ENCODE measurements at regions not wholly inside any gene's neighbourhood (a gene's known extent, or its start where the extent isn't known, plus 50 kb on each side); places are given as distances from the start of the nearest gene placed in this dataset.

GRCh38 chrX:82649645-82650044 is 858.4 kb upstream of the POU3F4 start:
- ChIA-PET POLR2A (no interaction called here), CTCF (no interaction called here), RAD21 (ENCODE audit: unreplicated experiment) (no interaction called here), SMC1A (ENCODE audit: uncharacterized antibody, unreplicated experiment) (no interaction called here)
- Histone ChIP-seq H3K4me1 (ENCODE audit: control insufficient read depth, insufficient read depth, low read length) (no peaks in the 10 kb centered on the region), H3K9ac (ENCODE audit: control insufficient read depth, insufficient read depth, low read length) (no peak overlapping the region), H4K20me1 (ENCODE audit: control insufficient read depth, insufficient read depth) (no peaks in the 10 kb centered on the region), H3K79me2 (ENCODE audit: control insufficient read depth, insufficient read depth, low read length) (no peaks in the 10 kb centered on the region), H3K9me3 (replicated peaks; ENCODE audit: control insufficient read depth, insufficient read depth, low read length) (no peaks in the 10 kb centered on the region), H3K36me3 (ENCODE audit: control insufficient read depth in 2 of 2, insufficient read depth in 2 of 2, low read length in 1 of 2) (no peaks in the 10 kb centered on the region), H3K27me3 (replicated peaks in 1 of 2; ENCODE audit: control insufficient read depth in 2 of 2, insufficient read depth in 2 of 2, low read length in 1 of 2) (no peaks in the 10 kb centered on the region), H3K27ac (ENCODE audit: control insufficient read depth, insufficient read depth) (no peak overlapping the region), H3K4me3 (no peak overlapping the region), H3K4me2 (ENCODE audit: control insufficient read depth, insufficient read depth) (no peak overlapping the region), H2AFZ (ENCODE audit: control insufficient read depth, low read depth, low read length) (no peak overlapping the region)
- intact Hi-C loops (cut with micrococcal nuclease; ENCODE audit: unreplicated experiment): no loop called here
- TF ChIP-seq ZBTB4 (CRISPR knock-in tag; IDR thresholded peaks at IDR 0.05) (no peak), MXI1 (IDR thresholded peaks at IDR 0.05; ENCODE audit: low read depth, low read length) (no peak), POLR2A (IDR thresholded peaks at IDR 0.05; ENCODE audit: low read depth, low read length) (no peak), HDAC2 (IDR thresholded peaks at IDR 0.05) (no peak), TCF12 (IDR thresholded peaks at IDR 0.05; ENCODE audit: low read depth, low read length) (no peak)
- FAIRE-seq (no peak), DNase-seq (ENCODE audit: low read depth, low spot score) (no peak), ATAC-seq (no peak)
- 26% methylated on average over 5 of the region's 5 CpGs for WGBS (ENCODE audit: insufficient coverage, insufficient replicate concordance, low lambda C conversion rate, missing lambda C conversion rate)
- BruUV-seq (replicated peaks): no TSS peak
- in situ Hi-C loops (cut with MboI): no loop called here

- Histone ChIP-seq H2AFZ (ENCODE audit: control insufficient read depth, low read depth, low read length) (no peak overlapping the region), H3K4me1 (ENCODE audit: control insufficient read depth, insufficient read depth, low read length) (no peaks in the 10 kb centered on the region), H3K27ac (ENCODE audit: control insufficient read depth, insufficient read depth) (no peak overlapping the region), H3K79me2 (ENCODE audit: control insufficient read depth, insufficient read depth, low read length) (no peaks in the 10 kb centered on the region), H3K9me3 (replicated peaks; ENCODE audit: control insufficient read depth, insufficient read depth, low read length) (no peaks in the 10 kb centered on the region), H3K4me2 (ENCODE audit: control insufficient read depth, insufficient read depth) (no peak overlapping the region), H3K9ac (ENCODE audit: control insufficient read depth, insufficient read depth, low read length) (no peak overlapping the region), H4K20me1 (ENCODE audit: control insufficient read depth, insufficient read depth) (no peaks in the 10 kb centered on the region), H3K36me3 (ENCODE audit: control insufficient read depth in 2 of 2, insufficient read depth in 2 of 2, low read length in 1 of 2) (no peaks in the 10 kb centered on the region), H3K27me3 (replicated peaks in 1 of 2; ENCODE audit: control insufficient read depth in 2 of 2, insufficient read depth in 2 of 2, low read length in 1 of 2) (no peaks in the 10 kb centered on the region), H3K4me3 (no peak overlapping the region)
- no peak for ATAC-seq
- intact Hi-C loops (cut with micrococcal nuclease; ENCODE audit: unreplicated experiment) (no loop called here), in situ Hi-C loops (cut with MboI) (no loop called here)
- ChIA-PET CTCF (no interaction called here), POLR2A (no interaction called here), RAD21 (ENCODE audit: unreplicated experiment) (no interaction called here), SMC1A (ENCODE audit: uncharacterized antibody, unreplicated experiment) (interaction anchor here (0.6 kb wide), 1 partner anchor 90 kb away, joined by 4 read pairs; no protein-coding TSS in a partner anchor)
- WGBS (ENCODE audit: insufficient coverage, insufficient replicate concordance, low lambda C conversion rate, missing lambda C conversion rate): 2% methylated on average over 3 of the region's 3 CpGs
- DNase-seq (ENCODE audit: low read depth, low spot score): no peak
- no peak for FAIRE-seq
- BruUV-seq (replicated peaks): no TSS peak
- no peak for TF ChIP-seq SMARCA5 (IDR thresholded peaks at IDR 0.05)
- no peak for TF ChIP-seq LARP7 (IDR thresholded peaks at IDR 0.05)
- no peak for TF ChIP-seq CBX5 (IDR thresholded peaks at IDR 0.05; ENCODE audit: low read depth)
- TF ChIP-seq CREB1 (IDR thresholded peaks at IDR 0.05; ENCODE audit: low read depth): no peak
- TF ChIP-seq ZBTB4 (CRISPR knock-in tag; IDR thresholded peaks at IDR 0.05): no peak
- TF ChIP-seq ATF7 (IDR thresholded peaks at IDR 0.05; ENCODE audit: low read depth): no peak
- no peak for TF ChIP-seq ATF2 (IDR thresholded peaks at IDR 0.05; ENCODE audit: low read length)
- no peak for TF ChIP-seq TCF12 (IDR thresholded peaks at IDR 0.05; ENCODE audit: low read depth, low read length)
These were observed 849.6 kb upstream of the POU3F4 start for GRCh38 chrX:82658492-82658891.
